ENCODE measurements at regions not wholly inside any gene's neighbourhood (a gene's known extent, or its start where the extent isn't known, plus 50 kb on each side); places are given as distances from the start of the nearest gene placed in this dataset.

- Histone ChIP-seq H3K9me3 (peaks cover 0 to 4% (median 0%) of the 10 kb centered on the region in 8 donors), H3K4me1 (no peaks in the 10 kb centered on the region), H3K36me3 (no peaks in the 10 kb centered on the region), H3K4me3 (no peak overlapping the region), H3K27me3 (replicated peaks in 1 of 7) (no peaks in the 10 kb centered on the region), H3K27ac (no peak overlapping the region)
- WGBS, 5 donors = 63 to 82% (median 77%) methylated on average over 2 of the region's 2 CpGs
- no peak for DNase-seq
- TF ChIP-seq POLR2AphosphoS5 (IDR thresholded peaks at IDR 0.05) (no peak), CTCF (IDR thresholded peaks at IDR 0.05 in 8 of 11, conservative IDR thresholded peaks at IDR 0.05 in 3 of 11) (no peak), POLR2A (IDR thresholded peaks at IDR 0.05) (no peak)
- intact Hi-C loops (cut with DNase I; ENCODE audit: low total_unique reads) = no loop called here
Observed at GRCh38 chr1:79775402-79775801, 768.9 kb upstream of the ADGRL4 start.

GRCh38 chr1:79773385-79773784 lies 766.9 kb upstream of the ADGRL4 start:
- 63 to 83% (median 77%) methylated on average over 2 of the region's 2 CpGs for WGBS, 5 donors
- TF ChIP-seq CTCF (IDR thresholded peaks at IDR 0.05 in 8 of 11, conservative IDR thresholded peaks at IDR 0.05 in 3 of 11) = no peak
- TF ChIP-seq POLR2A (IDR thresholded peaks at IDR 0.05) = no peak
- no peak for TF ChIP-seq POLR2AphosphoS5 (IDR thresholded peaks at IDR 0.05)

GRCh38 chr1:79762461-79762860 lies 755.9 kb upstream of the ADGRL4 start:
- H3K9me3 ChIP-seq = peaks cover 0 to 18% (median 8%) of the 10 kb centered on the region in 8 donors
- TF ChIP-seq CTCF (IDR thresholded peaks at IDR 0.05 in 8 of 11, conservative IDR thresholded peaks at IDR 0.05 in 3 of 11) (no peak), POLR2A (IDR thresholded peaks at IDR 0.05) (no peak), POLR2AphosphoS5 (IDR thresholded peaks at IDR 0.05) (no peak)
- no peaks in the 10 kb centered on the region for H3K4me1 ChIP-seq
- no peaks in the 10 kb centered on the region for H3K27me3 ChIP-seq (replicated peaks in 1 of 7)
- H3K4me3 ChIP-seq = no peak overlapping the region
- intact Hi-C loops (cut with DNase I; ENCODE audit: low total_unique reads) = no loop called here
- H3K36me3 ChIP-seq = no peaks in the 10 kb centered on the region
- no peak overlapping the region for H3K27ac ChIP-seq
- DNase-seq = no peak

More at GRCh38 chr1:79773385-79773784, 766.9 kb upstream of the ADGRL4 start:
- peaks cover 0 to under 1% (median 0%) of the 10 kb centered on the region in 8 donors for H3K9me3 ChIP-seq
- no peak for DNase-seq
- H3K4me1 ChIP-seq = no peaks in the 10 kb centered on the region
- no peak overlapping the region for H3K27ac ChIP-seq
- no peaks in the 10 kb centered on the region for H3K36me3 ChIP-seq
- no peaks in the 10 kb centered on the region for H3K27me3 ChIP-seq (replicated peaks in 1 of 7)
- intact Hi-C loops (cut with DNase I; ENCODE audit: low total_unique reads) = no loop called here
- no peak overlapping the region for H3K4me3 ChIP-seq

GRCh38 chr1:79760531-79760930 lies 754.0 kb upstream of the ADGRL4 start:
- WGBS, 5 donors = 51 to 68% (median 60%) methylated on average over 1 of the region's 1 CpG
- H3K27ac ChIP-seq = no peak overlapping the region
- no peak for TF ChIP-seq CTCF (IDR thresholded peaks at IDR 0.05 in 8 of 11, conservative IDR thresholded peaks at IDR 0.05 in 3 of 11)
- TF ChIP-seq POLR2AphosphoS5 (IDR thresholded peaks at IDR 0.05) = no peak
- TF ChIP-seq POLR2A (IDR thresholded peaks at IDR 0.05) = no peak
- no peaks in the 10 kb centered on the region for H3K4me1 ChIP-seq
- H3K27me3 ChIP-seq (replicated peaks in 1 of 7) = no peaks in the 10 kb centered on the region
- no peak overlapping the region for H3K4me3 ChIP-seq
- intact Hi-C loops (cut with DNase I; ENCODE audit: low total_unique reads) = no loop called here
- H3K9me3 ChIP-seq = peaks cover 0 to 18% (median 8%) of the 10 kb centered on the region in 8 donors
- no peak for DNase-seq
- H3K36me3 ChIP-seq = no peaks in the 10 kb centered on the region
